ENCODE measurements at regions not wholly inside any gene's neighbourhood (a gene's known extent, or its start where the extent isn't known, plus 50 kb on each side); places are given as distances from the start of the nearest gene placed in this dataset.

DNA sequence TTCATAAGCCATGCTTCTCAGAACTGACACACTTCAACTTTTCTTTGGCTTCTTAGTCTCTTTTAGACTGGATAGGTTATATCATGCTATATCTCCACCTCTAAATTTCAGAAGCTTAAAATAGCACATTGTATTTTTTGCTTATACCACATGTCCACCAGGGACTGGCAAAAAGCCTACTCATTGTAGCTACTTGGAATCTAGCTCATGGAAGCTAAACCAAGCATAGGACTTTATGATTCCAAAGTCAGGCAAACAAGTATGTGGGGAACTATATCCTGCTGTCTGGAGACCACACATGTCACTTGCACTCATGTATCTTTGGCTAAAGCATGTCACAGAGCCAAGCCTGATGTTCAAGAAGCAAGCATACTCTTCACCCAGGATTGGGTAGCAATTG, 245.0 kb upstream of the RASGRP1 start:
- H3K4me3 ChIP-seq (replicated peaks in 1 of 3; ENCODE audit: insufficient read depth in 1 of 3, low read depth in 2 of 3, low read length in 3 of 3): no peak overlapping the region
- H3K9me3 ChIP-seq (ENCODE audit: low read length): no peaks in the 10 kb centered on the region
- no peak overlapping the region for H3K4me2 ChIP-seq (ENCODE audit: low read depth, low read length)
- FAIRE-seq (no peak), DNase-seq (ENCODE audit: low spot score) (no peak), ATAC-seq (no peak)
- no peaks in the 10 kb centered on the region for H3K36me3 ChIP-seq (replicated peaks in 1 of 2; ENCODE audit: control insufficient read depth in 1 of 2, insufficient read depth in 2 of 2, low read length in 2 of 2)
- H3K4me1 ChIP-seq (ENCODE audit: insufficient read depth, low read length): no peaks in the 10 kb centered on the region
- H2AFZ ChIP-seq (ENCODE audit: low read length): no peak overlapping the region
- H3K27ac ChIP-seq (ENCODE audit: extremely low read length, insufficient read depth, low read length): no peak overlapping the region
- intact Hi-C loops (cut with micrococcal nuclease; ENCODE audit: unreplicated experiment): no loop called here
- no peaks in the 10 kb centered on the region; a peak in 1 of 5 replicates for H3K27me3 ChIP-seq (ENCODE audit: control insufficient read depth in 1 of 2, insufficient read depth in 2 of 2, low read length in 2 of 2)
- no peak for TF ChIP-seq MIER2 (CRISPR knock-in tag; IDR thresholded peaks at IDR 0.05)
- TF ChIP-seq ZNF891 (CRISPR knock-in tag; IDR thresholded peaks at IDR 0.05): no peak
- in situ Hi-C loops (cut with HindIII; ENCODE audit: extremely low pct_ligation_motif_present, low pct_unique_long_range_greater_than_20kb): loop anchor here (10.0 kb wide), 1 partner anchor 775 kb away; the partner anchor contains the start of gene THBS1
- no peak overlapping the region for H3K9ac ChIP-seq (ENCODE audit: insufficient read depth, low read depth, low read length)
- H4K20me1 ChIP-seq (ENCODE audit: insufficient read depth, low read length): no peaks in the 10 kb centered on the region
- POLR2A ChIA-PET: no interaction called here
- CTCF ChIA-PET (ENCODE audit: low intra/inter-chr PET ratio, low total read pairs): no interaction called here
- BruUV-seq (replicated peaks): no TSS peak
- H3K79me2 ChIP-seq (ENCODE audit: insufficient read depth, low read length): no peaks in the 10 kb centered on the region

DNA sequence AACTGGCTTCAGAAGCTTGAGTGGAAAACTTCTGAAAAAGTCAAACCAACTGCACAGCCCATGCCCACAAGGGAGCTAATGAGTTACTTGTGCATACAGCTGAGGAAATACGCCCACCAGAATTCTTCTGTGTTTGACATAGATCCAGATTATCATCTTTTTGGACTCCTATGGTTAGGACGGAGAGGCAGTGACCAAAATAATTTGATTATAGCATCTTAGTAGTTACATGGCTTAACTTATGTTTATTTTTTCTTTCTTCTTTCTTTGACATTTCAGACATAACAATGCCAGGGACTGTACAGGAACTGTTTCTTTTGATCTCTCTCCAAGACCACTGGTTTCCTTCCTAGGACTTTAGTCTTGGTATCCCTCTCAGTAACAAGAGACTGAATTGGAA, 246.1 kb upstream of the RASGRP1 start:
- Histone ChIP-seq H3K4me3 (replicated peaks in 1 of 3; ENCODE audit: insufficient read depth in 1 of 3, low read depth in 2 of 3, low read length in 3 of 3) (no peak overlapping the region), H3K4me2 (ENCODE audit: low read depth, low read length) (no peak overlapping the region), H2AFZ (ENCODE audit: low read length) (no peak overlapping the region), H3K9me3 (ENCODE audit: low read length) (no peaks in the 10 kb centered on the region), H4K20me1 (ENCODE audit: insufficient read depth, low read length) (no peaks in the 10 kb centered on the region), H3K79me2 (ENCODE audit: insufficient read depth, low read length) (no peaks in the 10 kb centered on the region), H3K4me1 (ENCODE audit: insufficient read depth, low read length) (no peaks in the 10 kb centered on the region), H3K9ac (ENCODE audit: insufficient read depth, low read depth, low read length) (no peak overlapping the region), H3K36me3 (replicated peaks in 1 of 2; ENCODE audit: control insufficient read depth in 1 of 2, insufficient read depth in 2 of 2, low read length in 2 of 2) (no peaks in the 10 kb centered on the region), H3K27me3 (ENCODE audit: control insufficient read depth in 1 of 2, insufficient read depth in 2 of 2, low read length in 2 of 2) (no peaks in the 10 kb centered on the region; a peak in 1 of 5 replicates), H3K27ac (ENCODE audit: extremely low read length, insufficient read depth, low read length) (no peak overlapping the region)
- WGBS (ENCODE audit: low lambda C conversion rate): 4% methylated on average over 2 of the region's 2 CpGs
- ChIA-PET CTCF (ENCODE audit: low intra/inter-chr PET ratio, low total read pairs) (no interaction called here), POLR2A (no interaction called here)
- DNase-seq (ENCODE audit: low spot score) (no peak), FAIRE-seq (no peak), ATAC-seq (no peak)
- intact Hi-C loops (cut with micrococcal nuclease; ENCODE audit: unreplicated experiment): no loop called here
- in situ Hi-C loops (cut with HindIII; ENCODE audit: extremely low pct_ligation_motif_present, low pct_unique_long_range_greater_than_20kb): loop anchor here (10.0 kb wide), 1 partner anchor 774 kb away; the partner anchor contains the start of gene THBS1
- no TSS peak for BruUV-seq (replicated peaks)
- TF ChIP-seq, protein P1, sequence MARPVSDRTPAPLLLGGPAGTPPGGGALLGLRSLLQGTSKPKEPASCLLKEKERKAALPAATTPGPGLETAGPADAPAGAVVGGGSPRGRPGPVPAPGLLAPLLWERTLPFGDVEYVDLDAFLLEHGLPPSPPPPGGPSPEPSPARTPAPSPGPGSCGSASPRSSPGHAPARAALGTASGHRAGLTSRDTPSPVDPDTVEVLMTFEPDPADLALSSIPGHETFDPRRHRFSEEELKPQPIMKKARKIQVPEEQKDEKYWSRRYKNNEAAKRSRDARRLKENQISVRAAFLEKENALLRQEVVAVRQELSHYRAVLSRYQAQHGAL (CRISPR knock-in tag; IDR thresholded peaks at IDR 0.05; ENCODE audit: not compliant biosample characterization): no peak
- TF ChIP-seq PHB2 (IDR thresholded peaks at IDR 0.05; ENCODE audit: partially characterized antibody) (no peak), ZNF550 (CRISPR knock-in tag; IDR thresholded peaks at IDR 0.05; ENCODE audit: borderline replicate concordance) (no peak), ZKSCAN8 (CRISPR knock-in tag; IDR thresholded peaks at IDR 0.05; ENCODE audit: borderline replicate concordance) (no peak), ZNF24 (IDR thresholded peaks at IDR 0.05) (no peak), SAFB2 (CRISPR knock-in tag; IDR thresholded peaks at IDR 0.05; ENCODE audit: borderline replicate concordance, low read depth) (no peak), NR0B2 (CRISPR knock-in tag; IDR thresholded peaks at IDR 0.05) (no peak), ZNF446 (CRISPR knock-in tag; IDR thresholded peaks at IDR 0.05) (no peak), ZNF562 (CRISPR knock-in tag; IDR thresholded peaks at IDR 0.05; ENCODE audit: borderline replicate concordance) (no peak), ZNF280D (CRISPR knock-in tag; IDR thresholded peaks at IDR 0.05) (no peak)
- TF ChIP-seq, protein P2, sequence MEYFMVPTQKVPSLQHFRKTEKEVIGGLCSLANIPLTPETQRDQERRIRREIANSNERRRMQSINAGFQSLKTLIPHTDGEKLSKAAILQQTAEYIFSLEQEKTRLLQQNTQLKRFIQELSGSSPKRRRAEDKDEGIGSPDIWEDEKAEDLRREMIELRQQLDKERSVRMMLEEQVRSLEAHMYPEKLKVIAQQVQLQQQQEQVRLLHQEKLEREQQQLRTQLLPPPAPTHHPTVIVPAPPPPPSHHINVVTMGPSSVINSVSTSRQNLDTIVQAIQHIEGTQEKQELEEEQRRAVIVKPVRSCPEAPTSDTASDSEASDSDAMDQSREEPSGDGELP (IDR thresholded peaks at IDR 0.05; ENCODE audit: borderline replicate concordance, low read depth): no peak
